Neural progenitor cell (in vitro differentiated cells): ENCODE measurements at regions not wholly inside any gene's neighbourhood (a gene's known extent, or its start where the extent isn't known, plus 50 kb on each side); places are given as distances from the start of the nearest gene placed in this dataset.

Experiments used
- EZH2 ChIP-seq: fragments of 200-600 bp; sonication (generic); IDR thresholded peaks from 2 replicates; pipeline ENCODE4 v1.6.1; 2017; ENCODE audit warnings: antibody characterized with exemption, mild to moderate bottlenecking, moderate library complexity
- EZH2phosphoT487 ChIP-seq: fragments of 200-600 bp; sonication (generic); IDR thresholded peaks from 2 replicates; pipeline ENCODE4 v1.6.1; 2017; ENCODE audit warnings: antibody characterized with exemption
- TF ChIP-seq, protein P1 (sequence below): fragments of 200-600 bp; sonication (generic); IDR thresholded peaks from 2 replicates; pipeline ENCODE4 v1.5.1; 2017; ENCODE audit warnings: antibody characterized with exemption, mild to moderate bottlenecking

DNA sequence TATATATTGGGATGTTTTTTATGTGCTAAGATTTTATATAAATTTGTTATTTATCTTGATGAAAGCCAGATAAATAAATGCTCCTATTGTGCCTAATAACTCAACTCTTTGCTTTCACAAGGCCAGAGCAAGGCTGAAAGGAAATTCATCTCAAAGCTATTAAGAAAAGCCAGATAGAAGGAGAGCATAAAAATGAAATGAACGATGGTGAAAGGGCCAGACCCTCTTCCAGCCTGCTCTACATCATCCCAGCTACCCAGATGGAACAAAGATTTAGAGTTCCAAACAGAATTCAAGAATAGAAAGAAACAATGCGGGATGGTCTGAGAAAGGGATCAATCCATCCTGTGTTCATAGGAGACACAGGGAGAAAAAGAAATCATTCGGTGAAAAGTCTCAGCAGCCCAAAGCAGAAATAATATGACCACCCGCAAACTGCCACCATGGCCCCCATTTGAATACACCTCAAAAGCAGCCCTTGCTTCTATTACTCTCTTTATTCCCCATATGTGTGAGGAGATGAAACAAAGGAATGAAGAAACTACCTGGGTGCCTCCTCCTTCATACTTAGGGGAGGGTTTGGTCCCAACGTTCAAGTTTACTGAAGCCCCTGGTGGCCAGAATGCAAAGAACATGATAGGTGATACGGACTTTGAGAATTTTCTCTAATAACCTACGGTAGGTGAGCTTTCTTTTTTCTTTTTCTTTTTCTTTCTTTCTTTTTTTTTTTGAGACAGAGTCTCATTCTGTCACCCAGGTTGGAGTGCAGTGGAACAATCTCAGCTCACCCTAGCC lies 110.1 kb upstream of the FBXO11 start:
- TF ChIP-seq, protein P1, sequence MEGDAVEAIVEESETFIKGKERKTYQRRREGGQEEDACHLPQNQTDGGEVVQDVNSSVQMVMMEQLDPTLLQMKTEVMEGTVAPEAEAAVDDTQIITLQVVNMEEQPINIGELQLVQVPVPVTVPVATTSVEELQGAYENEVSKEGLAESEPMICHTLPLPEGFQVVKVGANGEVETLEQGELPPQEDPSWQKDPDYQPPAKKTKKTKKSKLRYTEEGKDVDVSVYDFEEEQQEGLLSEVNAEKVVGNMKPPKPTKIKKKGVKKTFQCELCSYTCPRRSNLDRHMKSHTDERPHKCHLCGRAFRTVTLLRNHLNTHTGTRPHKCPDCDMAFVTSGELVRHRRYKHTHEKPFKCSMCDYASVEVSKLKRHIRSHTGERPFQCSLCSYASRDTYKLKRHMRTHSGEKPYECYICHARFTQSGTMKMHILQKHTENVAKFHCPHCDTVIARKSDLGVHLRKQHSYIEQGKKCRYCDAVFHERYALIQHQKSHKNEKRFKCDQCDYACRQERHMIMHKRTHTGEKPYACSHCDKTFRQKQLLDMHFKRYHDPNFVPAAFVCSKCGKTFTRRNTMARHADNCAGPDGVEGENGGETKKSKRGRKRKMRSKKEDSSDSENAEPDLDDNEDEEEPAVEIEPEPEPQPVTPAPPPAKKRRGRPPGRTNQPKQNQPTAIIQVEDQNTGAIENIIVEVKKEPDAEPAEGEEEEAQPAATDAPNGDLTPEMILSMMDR, result peak; percentile 40
- TF ChIP-seq EZH2, result no peak
- TF ChIP-seq EZH2phosphoT487, result no peak
